HEK293 (cell line): ENCODE measurements at regions not wholly inside any gene's neighbourhood (a gene's known extent, or its start where the extent isn't known, plus 50 kb on each side); places are given as distances from the start of the nearest gene placed in this dataset.
"Not testable (repeated sequence)": the region's sequence is repeated elsewhere in the genome, so short reads cannot be mapped to it uniquely, and the experiment has no call there.

Experiments used
- CTCF ChIA-PET: fragments of 350-600 bp; formaldehyde crosslinking; extraction: SDS; loops from one replicate; lab custom pipeline; 2021; ENCODE audit warnings: antibody characterized with exemption; lab: Yijun Ruan, JAX
- POLR2A ChIA-PET: fragments of 300-600 bp; formaldehyde crosslinking; extraction: SDS; loops from one replicate; lab custom pipeline; 2020; ENCODE audit warnings: antibody characterized with exemption, inconsistent platforms; lab: Yijun Ruan, JAX
- H3K27ac ChIP-seq: fragments of 200-500 bp; sonication (Bioruptor generic); 2 replicates; pipeline ENCODE4 v1.5.1; 2014; ENCODE audit warnings: low read depth, low read length, control low read depth, inconsistent platforms; ENCODE audit errors: extremely low read depth
- H3K36me3 ChIP-seq, 2 experiments: fragments of 200-500 bp in 1 of 2; sonication (Bioruptor generic) in 1 of 2; 1 replicate in 1 of 2; 2 replicates in 1 of 2; pipeline ENCODE4 v1.5.1; 2014 to 2017; ENCODE audit warnings: inconsistent platforms in 2 of 2, low read length in 2 of 2; ENCODE audit not compliant: control insufficient read depth in 2 of 2, insufficient read depth in 1 of 2
- H3K4me1 ChIP-seq: fragments of 200-500 bp; sonication (Bioruptor generic); 2 replicates; pipeline ENCODE4 v1.5.1; 2014; ENCODE audit warnings: mild to moderate bottlenecking, low read length, inconsistent platforms; ENCODE audit not compliant: control insufficient read depth, insufficient read depth
- H3K4me3 ChIP-seq: 2 replicates; pipeline ENCODE4 v1.5.1; 2011; ENCODE audit warnings: low read depth, mild to moderate bottlenecking, control low read depth, low read length, moderate library complexity
- H3K9me3 ChIP-seq: fragments of 200-500 bp; sonication (Bioruptor generic); 2 replicates; pipeline ENCODE4 v1.5.1; 2014; ENCODE audit warnings: low read depth, low read length, inconsistent platforms; ENCODE audit not compliant: control insufficient read depth, insufficient read depth
- GLI4 ChIP-seq: fragments of 450-650 bp; formaldehyde crosslinking; IDR thresholded peaks from 2 replicates; pipeline ENCODE4 v1.5.1; 2016; ENCODE audit warnings: missing biosample characterization, missing genetic modification characterization
- GLIS1 ChIP-seq: fragments of 450-650 bp; formaldehyde crosslinking; IDR thresholded peaks from 2 replicates; pipeline ENCODE4 v1.5.1; 2016; ENCODE audit warnings: missing biosample characterization, missing genetic modification characterization
- KLF7 ChIP-seq: fragments of 450-650 bp; formaldehyde crosslinking; IDR thresholded peaks from 2 replicates; pipeline ENCODE4 v1.5.1; 2016; ENCODE audit warnings: missing biosample characterization, missing genetic modification characterization, borderline replicate concordance
- MZF1 ChIP-seq: fragments of 450-650 bp; formaldehyde crosslinking; IDR thresholded peaks from 2 replicates; pipeline ENCODE4 v1.5.1; 2017; ENCODE audit warnings: missing biosample characterization, missing genetic modification characterization, borderline replicate concordance
- PRDM6 ChIP-seq: fragments of 450-650 bp; formaldehyde crosslinking; IDR thresholded peaks from 2 replicates; pipeline ENCODE4 v1.5.1; 2017; ENCODE audit warnings: missing biosample characterization, missing genetic modification characterization
- TRIM28 ChIP-seq: IDR thresholded peaks from 2 replicates; pipeline ENCODE4 v1.6.1; 2011; ENCODE audit warnings: low read length, control low read depth, borderline replicate concordance
- ZBTB17 ChIP-seq: fragments of 450-650 bp; formaldehyde crosslinking; IDR thresholded peaks from 2 replicates; pipeline ENCODE4 v1.5.1; 2016; ENCODE audit warnings: missing biosample characterization, missing genetic modification characterization
- ZBTB26 ChIP-seq: fragments of 450-650 bp; formaldehyde crosslinking; optimal IDR thresholded peaks from 2 replicates; pipeline ENCODE3; 2016; ENCODE audit warnings: missing biosample characterization, mild to moderate bottlenecking, missing genetic modification characterization
- ZIC2 ChIP-seq: fragments of 450-650 bp; formaldehyde crosslinking; IDR thresholded peaks from 2 replicates; pipeline ENCODE4 v1.5.1; 2016; ENCODE audit warnings: missing biosample characterization, missing genetic modification characterization
- ZNF112 ChIP-seq: fragments of 450-650 bp; formaldehyde crosslinking; IDR thresholded peaks from 2 replicates; pipeline ENCODE4 v1.5.0; 2017; ENCODE audit warnings: missing biosample characterization, missing genetic modification characterization
- ZNF121 ChIP-seq: fragments of 450-650 bp; formaldehyde crosslinking; IDR thresholded peaks from 2 replicates; pipeline ENCODE4 v1.5.1; 2016; ENCODE audit warnings: missing biosample characterization, missing genetic modification characterization
- ZNF146 ChIP-seq: fragments of 450-650 bp; formaldehyde crosslinking; IDR thresholded peaks from 2 replicates; pipeline ENCODE4 v1.5.1; 2016; ENCODE audit warnings: missing biosample characterization, missing genetic modification characterization
- ZNF169 ChIP-seq: fragments of 450-650 bp; formaldehyde crosslinking; IDR thresholded peaks from 2 replicates; pipeline ENCODE4 v1.5.1; 2016; ENCODE audit warnings: missing biosample characterization, missing genetic modification characterization
- ZNF174 ChIP-seq: fragments of 450-650 bp; formaldehyde crosslinking; IDR thresholded peaks from 2 replicates; pipeline ENCODE4 v1.5.0; 2017; ENCODE audit warnings: missing biosample characterization, mild to moderate bottlenecking, missing genetic modification characterization
- ZNF19 ChIP-seq: fragments of 450-650 bp; formaldehyde crosslinking; IDR thresholded peaks from 2 replicates; pipeline ENCODE4; 2016; ENCODE audit warnings: missing biosample characterization, missing genetic modification characterization, low read depth
- ZNF202 ChIP-seq: fragments of 450-650 bp; formaldehyde crosslinking; IDR thresholded peaks from 2 replicates; pipeline ENCODE4 v1.5.1; 2016; ENCODE audit warnings: missing biosample characterization, missing genetic modification characterization, borderline replicate concordance
- ZNF302 ChIP-seq: fragments of 450-650 bp; formaldehyde crosslinking; IDR thresholded peaks from 2 replicates; pipeline ENCODE4 v1.5.1; 2016; ENCODE audit warnings: missing biosample characterization, missing genetic modification characterization, low read depth
- ZNF341 ChIP-seq: fragments of 450-650 bp; formaldehyde crosslinking; IDR thresholded peaks from 2 replicates; pipeline ENCODE4; 2016; ENCODE audit warnings: low read depth, missing biosample characterization, missing genetic modification characterization
- ZNF423 ChIP-seq: fragments of 450-650 bp; formaldehyde crosslinking; IDR thresholded peaks from 2 replicates; pipeline ENCODE4 v1.5.1; 2016; ENCODE audit warnings: missing biosample characterization, missing genetic modification characterization
- ZNF501 ChIP-seq: fragments of 450-650 bp; formaldehyde crosslinking; IDR thresholded peaks from 2 replicates; pipeline ENCODE4 v1.5.1; 2016; ENCODE audit warnings: missing biosample characterization, missing genetic modification characterization
- ZNF521 ChIP-seq: fragments of 450-650 bp; formaldehyde crosslinking; IDR thresholded peaks from 2 replicates; pipeline ENCODE4 v1.5.1; 2017; ENCODE audit warnings: missing biosample characterization, mild to moderate bottlenecking, missing genetic modification characterization
- ZNF580 ChIP-seq: fragments of 450-650 bp; formaldehyde crosslinking; IDR thresholded peaks from 2 replicates; pipeline ENCODE4 v1.5.1; 2016; ENCODE audit warnings: missing biosample characterization, missing genetic modification characterization
- ZNF629 ChIP-seq: fragments of 450-650 bp; formaldehyde crosslinking; IDR thresholded peaks from 2 replicates; pipeline ENCODE4 v1.5.1; 2017; ENCODE audit warnings: missing biosample characterization, missing genetic modification characterization
- ZNF670 ChIP-seq: fragments of 450-650 bp; formaldehyde crosslinking; IDR thresholded peaks from 2 replicates; pipeline ENCODE4 v1.5.1; 2016; ENCODE audit warnings: missing biosample characterization, missing genetic modification characterization, low read depth
- ZNF837 ChIP-seq: fragments of 450-650 bp; formaldehyde crosslinking; IDR thresholded peaks from 2 replicates; pipeline ENCODE4 v1.5.1; 2016; ENCODE audit warnings: missing biosample characterization, missing genetic modification characterization
- ZSCAN5A ChIP-seq: fragments of 450-650 bp; formaldehyde crosslinking; IDR thresholded peaks from 2 replicates; pipeline ENCODE4 v1.5.1; 2016; ENCODE audit warnings: missing biosample characterization, missing genetic modification characterization

- H3K4me3 ChIP-seq, H3K36me3 ChIP-seq, H3K9me3 ChIP-seq, H3K27ac ChIP-seq, POLR2A ChIA-PET: not testable (repeated sequence)
- TF ChIP-seq ZNF146 (tag by site-specific recombination) = peak; percentile 97
- peak; percentile 78 for TF ChIP-seq ZNF580 (tag by site-specific recombination)
- CTCF ChIA-PET = interaction anchor here (1.1 kb wide), 1 partner anchor 13 kb away, joined by 3 read pairs; no protein-coding TSS in a partner anchor
- peaks cover 13% of the 10 kb centered on the region; the same call in 1 of the 2 replicates for H3K4me1 ChIP-seq
Measured at GRCh38 chr6:100295172-100295571, 169.5 kb downstream of the SIM1 start.

- no peak overlapping the region for H3K4me3 ChIP-seq
- TF ChIP-seq ZNF19 = no peak
- TF ChIP-seq ZBTB17 (tag by site-specific recombination) = no peak
- H3K9me3 ChIP-seq = no peaks in the 10 kb centered on the region
- CTCF ChIA-PET = interaction anchor here (0.9 kb wide), 1 partner anchor 175 kb away, joined by 3 read pairs; the partner anchor contains the start of gene SIM1
- POLR2A ChIA-PET = no interaction called here
- H3K36me3 ChIP-seq = no peaks in the 10 kb centered on the region
- no peaks in the 10 kb centered on the region for H3K4me1 ChIP-seq
- H3K27ac ChIP-seq = no peak overlapping the region
Measured at GRCh38 chr6:100289285-100289684, 175.4 kb downstream of the SIM1 start.

DNA sequence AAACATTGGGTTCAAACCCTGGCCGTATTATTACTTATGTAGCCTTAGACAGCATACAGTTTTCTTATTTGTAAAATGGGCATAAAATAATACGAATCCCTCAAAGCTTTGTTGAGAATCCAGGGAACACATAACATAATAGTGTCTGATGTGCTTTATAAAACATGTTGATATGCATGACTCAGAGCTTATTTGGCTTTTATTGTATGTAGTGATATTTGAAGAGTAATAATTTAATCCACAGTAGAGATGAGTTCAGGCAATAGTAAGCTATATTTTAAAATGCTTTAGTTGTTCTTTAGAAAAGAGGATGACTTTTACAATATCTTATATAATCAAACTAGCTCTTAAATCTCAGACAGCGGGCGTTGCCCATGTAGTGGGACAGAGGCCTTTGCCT is 176.4 kb downstream of the SIM1 start:
- Histone ChIP-seq H3K9me3 (no peaks in the 10 kb centered on the region), H3K4me3 (no peak overlapping the region), H3K36me3 (no peaks in the 10 kb centered on the region), H3K4me1 (no peaks in the 10 kb centered on the region), H3K27ac (no peak overlapping the region)
- POLR2A ChIA-PET = no interaction called here
- TF ChIP-seq ZIC2 (tag by site-specific recombination) (no peak), MZF1 (tag by site-specific recombination) (no peak), PRDM6 (tag by site-specific recombination) (no peak), ZNF521 (tag by site-specific recombination) (no peak), ZNF501 (tag by site-specific recombination) (no peak), TRIM28 (no peak), ZNF121 (no peak), ZNF423 (tag by site-specific recombination) (no peak), ZSCAN5A (tag by site-specific recombination) (no peak), ZNF670 (tag by site-specific recombination) (no peak), ZNF837 (no peak)
- CTCF ChIA-PET = interaction anchor here (0.6 to 1.1 kb wide), 4 partner anchors 30 to 488 kb away, joined by 3 to 4 read pairs (median 4); partner anchors contain the start of gene SIM1

GRCh38 chr6:100283285-100283684 is 181.4 kb downstream of the SIM1 start:
- ChIA-PET CTCF (interaction anchor here (1.2 to 1.7 kb wide), 3 partner anchors 8 to 17 kb away, joined by 3 to 6 read pairs (median 3); no protein-coding TSS in a partner anchor), POLR2A (interaction anchor here (1.0 to 1.3 kb wide), 2 partner anchors 14 to 181 kb away, joined by 3 read pairs; partner anchors contain the start of gene SIM1)
- H3K36me3 ChIP-seq = no peaks in the 10 kb centered on the region
- no peak overlapping the region for H3K27ac ChIP-seq
- H3K4me1 ChIP-seq = no peaks in the 10 kb centered on the region
- H3K9me3 ChIP-seq = no peaks in the 10 kb centered on the region
- H3K4me3 ChIP-seq = no peak overlapping the region
- no peak for TF ChIP-seq KLF7 (tag by site-specific recombination)
- no peak for TF ChIP-seq ZNF174
- TF ChIP-seq ZNF341 (tag by site-specific recombination) = peak; percentile 64; the same call in 1 of the 2 replicates
- TF ChIP-seq ZNF169 = no peak
- no peak for TF ChIP-seq ZNF202 (tag by site-specific recombination)
- no peak for TF ChIP-seq ZNF302 (tag by site-specific recombination)
- no peak for TF ChIP-seq GLI4 (tag by site-specific recombination)
- no peak for TF ChIP-seq ZNF112
- TF ChIP-seq ZBTB26 (tag by site-specific recombination) = no peak
- TF ChIP-seq ZNF121 = no peak
- no peak for TF ChIP-seq ZNF629
- TF ChIP-seq GLIS1 = 0 out of 2 replicates have a peak, but pooled peaks have one; percentile 22
